NCI-H2107 treated with DMSO at 0.1 percent for 48 hours (cell line): ENCODE measurements at regions not wholly inside any gene's neighbourhood (a gene's known extent, or its start where the extent isn't known, plus 50 kb on each side); places are given as distances from the start of the nearest gene placed in this dataset.

Experiments used
- DNase-seq: peaks from one replicate; lab custom pipeline; 2025; ENCODE audit not compliant: unreplicated experiment; lab: John Stamatoyannopoulos, UW

GRCh38 chr15:47337836-47338235 lies 379.5 kb upstream of the SEMA6D start:
- no peak for DNase-seq

GRCh38 chr15:47338771-47339170 lies 378.5 kb upstream of the SEMA6D start:
- DNase-seq = no peak

- DNase-seq = no peak
These were observed 377.3 kb upstream of the SEMA6D start for GRCh38 chr15:47339800-47340570.

- no peak for DNase-seq
These were observed 376.8 kb upstream of the SEMA6D start for GRCh38 chr15:47340571-47340920.

GRCh38 chr15:47349179-47349578 lies 368.1 kb upstream of the SEMA6D start:
- DNase-seq = no peak

- DNase-seq = no peak
These were observed 365.8 kb upstream of the SEMA6D start for GRCh38 chr15:47351501-47351900.

- DNase-seq = no peak
These were observed 365.1 kb upstream of the SEMA6D start for GRCh38 chr15:47352217-47352616.

- DNase-seq = no peak
These were observed 361.5 kb upstream of the SEMA6D start for GRCh38 chr15:47355759-47356158.

- DNase-seq = no peak
These were observed 361.0 kb upstream of the SEMA6D start for GRCh38 chr15:47356297-47356696.

GRCh38 chr15:47358876-47359275 lies 358.4 kb upstream of the SEMA6D start:
- DNase-seq = no peak

- DNase-seq = no peak
These were observed 357.0 kb upstream of the SEMA6D start for GRCh38 chr15:47360305-47360704.

- no peak for DNase-seq
These were observed 355.0 kb upstream of the SEMA6D start for GRCh38 chr15:47362118-47362905.

- no peak for DNase-seq
These were observed 353.7 kb upstream of the SEMA6D start for GRCh38 chr15:47363653-47364052.

- DNase-seq = no peak
These were observed 352.8 kb upstream of the SEMA6D start for GRCh38 chr15:47364230-47365141.

- DNase-seq = no peak
These were observed 350.4 kb upstream of the SEMA6D start for GRCh38 chr15:47366884-47367283.

- no peak for DNase-seq
These were observed 349.4 kb upstream of the SEMA6D start for GRCh38 chr15:47367726-47368390.

GRCh38 chr15:47371939-47372338 lies 345.4 kb upstream of the SEMA6D start:
- DNase-seq = no peak

GRCh38 chr15:47374222-47374621 lies 343.1 kb upstream of the SEMA6D start:
- no peak for DNase-seq

- DNase-seq = no peak
These were observed 341.1 kb upstream of the SEMA6D start for GRCh38 chr15:47376190-47376589.

- no peak for DNase-seq
These were observed 339.8 kb upstream of the SEMA6D start for GRCh38 chr15:47377465-47377864.

GRCh38 chr15:47378527-47378926 lies 338.8 kb upstream of the SEMA6D start:
- no peak for DNase-seq
